ENCODE measurements at regions not wholly inside any gene's neighbourhood (a gene's known extent, or its start where the extent isn't known, plus 50 kb on each side); places are given as distances from the start of the nearest gene placed in this dataset.

- no peaks in the 10 kb centered on the region for H3K36me3 Mint-ChIP-seq (ENCODE audit: low read depth)
- H3K4me3 Mint-ChIP-seq, result no peak overlapping the region
- intact Hi-C loops (cut with micrococcal nuclease), result no loop called here
- no peaks in the 10 kb centered on the region for H3K27me3 Mint-ChIP-seq
- H3K4me1 Mint-ChIP-seq (ENCODE audit: low read depth), result no peaks in the 10 kb centered on the region
- H3K9me3 Mint-ChIP-seq, result no peaks in the 10 kb centered on the region
- no peak overlapping the region for H3K27ac Mint-ChIP-seq
These were observed 1142.0 kb upstream of the PIK3C3 start for GRCh38 chr18:40812981-40813515.

GRCh38 chr18:40810372-40810771, 1144.7 kb upstream of the PIK3C3 start:
- H3K36me3 Mint-ChIP-seq (ENCODE audit: low read depth), result no peaks in the 10 kb centered on the region
- no peaks in the 10 kb centered on the region for H3K4me1 Mint-ChIP-seq (ENCODE audit: low read depth)
- intact Hi-C loops (cut with micrococcal nuclease), result no loop called here
- no peaks in the 10 kb centered on the region for H3K27me3 Mint-ChIP-seq
- H3K27ac Mint-ChIP-seq, result no peak overlapping the region
- H3K4me3 Mint-ChIP-seq, result no peak overlapping the region
- no peaks in the 10 kb centered on the region for H3K9me3 Mint-ChIP-seq

- H3K9me3 Mint-ChIP-seq, result peaks cover 14% of the 10 kb centered on the region
- no peaks in the 10 kb centered on the region for H3K27me3 Mint-ChIP-seq
- no peak overlapping the region for H3K4me3 Mint-ChIP-seq
- no peaks in the 10 kb centered on the region for H3K4me1 Mint-ChIP-seq (ENCODE audit: low read depth)
- H3K27ac Mint-ChIP-seq, result no peak overlapping the region
- intact Hi-C loops (cut with micrococcal nuclease), result no loop called here
- no peaks in the 10 kb centered on the region for H3K36me3 Mint-ChIP-seq (ENCODE audit: low read depth)
These were observed 1165.7 kb upstream of the PIK3C3 start for GRCh38 chr18:40789286-40789685.

- Mint-ChIP-seq H3K4me1 (ENCODE audit: low read depth) (no peaks in the 10 kb centered on the region), H3K4me3 (no peak overlapping the region), H3K27me3 (no peaks in the 10 kb centered on the region), H3K36me3 (ENCODE audit: low read depth) (no peaks in the 10 kb centered on the region), H3K9me3 (no peaks in the 10 kb centered on the region), H3K27ac (no peak overlapping the region)
- intact Hi-C loops (cut with micrococcal nuclease), result no loop called here
These were observed 1172.4 kb upstream of the PIK3C3 start for GRCh38 chr18:40782453-40783130.

GRCh38 chr18:40769786-40770185, 1185.2 kb upstream of the PIK3C3 start:
- no peak overlapping the region for H3K4me3 Mint-ChIP-seq
- peaks cover 12% of the 10 kb centered on the region for H3K9me3 Mint-ChIP-seq
- no peaks in the 10 kb centered on the region for H3K4me1 Mint-ChIP-seq (ENCODE audit: low read depth)
- no peaks in the 10 kb centered on the region for H3K27me3 Mint-ChIP-seq
- intact Hi-C loops (cut with micrococcal nuclease), result loop anchor here (10.0 kb wide), 1 partner anchor 55 kb away; no protein-coding TSS in a partner anchor
- no peaks in the 10 kb centered on the region for H3K36me3 Mint-ChIP-seq (ENCODE audit: low read depth)
- H3K27ac Mint-ChIP-seq, result no peak overlapping the region

GRCh38 chr18:40760251-40760650, 1194.8 kb upstream of the PIK3C3 start:
- Mint-ChIP-seq H3K27me3 (no peaks in the 10 kb centered on the region), H3K4me3 (no peak overlapping the region), H3K36me3 (ENCODE audit: low read depth) (no peaks in the 10 kb centered on the region), H3K27ac (no peak overlapping the region), H3K4me1 (ENCODE audit: low read depth) (no peaks in the 10 kb centered on the region), H3K9me3 (no peaks in the 10 kb centered on the region)
- intact Hi-C loops (cut with micrococcal nuclease), result no loop called here

- Mint-ChIP-seq H3K4me1 (ENCODE audit: low read depth) (no peaks in the 10 kb centered on the region), H3K9me3 (peaks cover 3% of the 10 kb centered on the region), H3K4me3 (no peak overlapping the region), H3K36me3 (ENCODE audit: low read depth) (no peaks in the 10 kb centered on the region), H3K27ac (no peak overlapping the region), H3K27me3 (no peaks in the 10 kb centered on the region)
- intact Hi-C loops (cut with micrococcal nuclease), result no loop called here
These were observed 1200.6 kb upstream of the PIK3C3 start for GRCh38 chr18:40754477-40754876.

GRCh38 chr18:40752316-40752715, 1202.7 kb upstream of the PIK3C3 start:
- Mint-ChIP-seq H3K4me3 (no peak overlapping the region), H3K27ac (no peak overlapping the region), H3K36me3 (ENCODE audit: low read depth) (no peaks in the 10 kb centered on the region), H3K27me3 (no peaks in the 10 kb centered on the region), H3K9me3 (peaks cover 10% of the 10 kb centered on the region), H3K4me1 (ENCODE audit: low read depth) (no peaks in the 10 kb centered on the region)
- intact Hi-C loops (cut with micrococcal nuclease), result no loop called here

GRCh38 chr18:40751186-40751585, 1203.8 kb upstream of the PIK3C3 start:
- Mint-ChIP-seq H3K4me1 (ENCODE audit: low read depth) (no peaks in the 10 kb centered on the region), H3K9me3 (peaks cover 10% of the 10 kb centered on the region), H3K4me3 (no peak overlapping the region), H3K27me3 (no peaks in the 10 kb centered on the region), H3K27ac (no peak overlapping the region), H3K36me3 (ENCODE audit: low read depth) (no peaks in the 10 kb centered on the region)
- intact Hi-C loops (cut with micrococcal nuclease), result no loop called here

GRCh38 chr18:40739029-40739428, 1216.0 kb upstream of the PIK3C3 start:
- no peak overlapping the region for H3K4me3 Mint-ChIP-seq
- H3K36me3 Mint-ChIP-seq (ENCODE audit: low read depth), result no peaks in the 10 kb centered on the region
- intact Hi-C loops (cut with micrococcal nuclease), result no loop called here
- H3K27me3 Mint-ChIP-seq, result no peaks in the 10 kb centered on the region
- H3K27ac Mint-ChIP-seq, result no peak overlapping the region
- H3K9me3 Mint-ChIP-seq, result peaks cover 10% of the 10 kb centered on the region
- H3K4me1 Mint-ChIP-seq (ENCODE audit: low read depth), result no peaks in the 10 kb centered on the region

GRCh38 chr18:40738321-40738880, 1216.6 kb upstream of the PIK3C3 start:
- no peaks in the 10 kb centered on the region for H3K27me3 Mint-ChIP-seq
- peaks cover 10% of the 10 kb centered on the region for H3K9me3 Mint-ChIP-seq
- intact Hi-C loops (cut with micrococcal nuclease), result no loop called here
- no peaks in the 10 kb centered on the region for H3K36me3 Mint-ChIP-seq (ENCODE audit: low read depth)
- H3K4me1 Mint-ChIP-seq (ENCODE audit: low read depth), result no peaks in the 10 kb centered on the region
- H3K4me3 Mint-ChIP-seq, result no peak overlapping the region
- H3K27ac Mint-ChIP-seq, result no peak overlapping the region

- Mint-ChIP-seq H3K27me3 (no peaks in the 10 kb centered on the region), H3K4me1 (ENCODE audit: low read depth) (no peaks in the 10 kb centered on the region), H3K9me3 (peaks cover 24% of the 10 kb centered on the region), H3K36me3 (ENCODE audit: low read depth) (no peaks in the 10 kb centered on the region), H3K27ac (no peak overlapping the region), H3K4me3 (no peak overlapping the region)
- intact Hi-C loops (cut with micrococcal nuclease), result no loop called here
These were observed 1246.3 kb upstream of the PIK3C3 start for GRCh38 chr18:40708726-40709125.

GRCh38 chr18:40707797-40708196, 1247.2 kb upstream of the PIK3C3 start:
- no peak overlapping the region for H3K4me3 Mint-ChIP-seq
- H3K9me3 Mint-ChIP-seq, result peaks cover 27% of the 10 kb centered on the region
- intact Hi-C loops (cut with micrococcal nuclease), result no loop called here
- no peaks in the 10 kb centered on the region for H3K27me3 Mint-ChIP-seq
- H3K4me1 Mint-ChIP-seq (ENCODE audit: low read depth), result no peaks in the 10 kb centered on the region
- H3K27ac Mint-ChIP-seq, result no peak overlapping the region
- no peaks in the 10 kb centered on the region for H3K36me3 Mint-ChIP-seq (ENCODE audit: low read depth)

- Mint-ChIP-seq H3K27ac (no peak overlapping the region), H3K9me3 (peaks cover 18% of the 10 kb centered on the region), H3K4me1 (ENCODE audit: low read depth) (no peaks in the 10 kb centered on the region), H3K36me3 (ENCODE audit: low read depth) (no peaks in the 10 kb centered on the region), H3K4me3 (no peak overlapping the region), H3K27me3 (no peaks in the 10 kb centered on the region)
- intact Hi-C loops (cut with micrococcal nuclease), result no loop called here
These were observed 1256.9 kb upstream of the PIK3C3 start for GRCh38 chr18:40698129-40698528.

GRCh38 chr18:40695526-40695925, 1259.5 kb upstream of the PIK3C3 start:
- Mint-ChIP-seq H3K27me3 (no peaks in the 10 kb centered on the region), H3K36me3 (ENCODE audit: low read depth) (no peaks in the 10 kb centered on the region), H3K4me1 (ENCODE audit: low read depth) (no peaks in the 10 kb centered on the region), H3K9me3 (peaks cover 18% of the 10 kb centered on the region), H3K27ac (no peak overlapping the region), H3K4me3 (no peak overlapping the region)
- intact Hi-C loops (cut with micrococcal nuclease), result no loop called here

Data from dendritic cell treated with granulocyte-macrophage colony-stimulating factor and Interleukin-4, amounts not matched to agents 40 ng/mL and 50 ng/mL, for 4 days (primary cell).